ACHN (cell line): ENCODE measurements at regions not wholly inside any gene's neighbourhood (a gene's known extent, or its start where the extent isn't known, plus 50 kb on each side); places are given as distances from the start of the nearest gene placed in this dataset.

Source experiments
- DNase-seq: peaks from one replicate; pipeline ENCODE4 v3.0.0-alpha.2; 2015
- in situ Hi-C: cut with HindIII; loops from 2 replicates; pipeline ENCODE4 v1.10.0; 2017; ENCODE audit warnings: low sequenced_read_pairs, low pct_ligation_motif_present, low pct_unique_long_range_greater_than_20kb

- in situ Hi-C loops = loop anchor here (25.0 kb wide), 1 partner anchor 109 kb away; no protein-coding TSS in a partner anchor
- DNase-seq = no peak
These were observed 428.3 kb downstream of the TNS3 start for GRCh38 chr7:47153576-47153975.

DNA sequence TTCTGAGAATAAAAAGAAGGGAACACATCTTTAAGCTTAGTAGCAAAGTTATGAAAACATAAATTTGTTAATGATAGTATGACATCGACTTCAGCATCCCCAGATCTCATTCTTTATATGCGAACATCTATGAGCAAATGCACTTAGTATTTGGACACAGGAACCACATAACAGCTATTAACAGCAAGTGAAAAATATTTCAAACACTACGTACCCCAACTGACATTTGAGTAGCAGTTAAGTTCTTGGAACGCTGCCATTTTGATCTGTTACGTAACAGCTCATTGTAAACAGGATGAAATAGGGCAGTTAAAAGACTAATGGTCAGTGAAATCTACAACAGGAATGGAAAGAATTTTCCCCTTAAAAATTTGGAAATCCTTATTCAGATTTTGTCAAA, 428.9 kb downstream of the TNS3 start:
- in situ Hi-C loops = loop anchor here (25.0 kb wide), 1 partner anchor 109 kb away; no protein-coding TSS in a partner anchor
- DNase-seq = peak; percentile 75

DNA sequence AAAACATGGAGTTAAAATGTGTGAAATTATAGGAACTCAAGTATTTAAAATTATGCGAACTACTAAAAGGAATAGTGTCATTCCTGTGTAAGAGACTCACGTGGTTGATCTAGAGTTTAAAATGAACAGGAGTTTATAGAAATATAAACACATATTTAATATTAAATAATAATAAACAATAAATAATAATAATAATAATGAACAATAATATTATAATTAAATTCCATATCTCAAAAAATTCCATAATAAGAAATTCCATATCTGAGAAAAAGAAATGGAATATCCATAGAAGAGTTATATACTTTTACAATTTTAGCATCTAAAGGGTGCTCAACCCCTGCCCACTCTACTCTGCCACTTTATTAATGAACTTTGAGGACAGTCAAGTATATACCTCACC, 429.6 kb downstream of the TNS3 start:
- DNase-seq = no peak
- in situ Hi-C loops = loop anchor here (25.0 kb wide), 1 partner anchor 110 kb away; no protein-coding TSS in a partner anchor

- in situ Hi-C loops = loop anchor here (25.0 kb wide), 1 partner anchor 112 kb away; no protein-coding TSS in a partner anchor
- no peak for DNase-seq
These were observed 431.2 kb downstream of the TNS3 start for GRCh38 chr7:47150497-47151260.

GRCh38 chr7:47149971-47150370, 431.9 kb downstream of the TNS3 start:
- in situ Hi-C loops = loop anchor here (25.0 kb wide), 1 partner anchor 112 kb away; no protein-coding TSS in a partner anchor
- DNase-seq = no peak

DNA sequence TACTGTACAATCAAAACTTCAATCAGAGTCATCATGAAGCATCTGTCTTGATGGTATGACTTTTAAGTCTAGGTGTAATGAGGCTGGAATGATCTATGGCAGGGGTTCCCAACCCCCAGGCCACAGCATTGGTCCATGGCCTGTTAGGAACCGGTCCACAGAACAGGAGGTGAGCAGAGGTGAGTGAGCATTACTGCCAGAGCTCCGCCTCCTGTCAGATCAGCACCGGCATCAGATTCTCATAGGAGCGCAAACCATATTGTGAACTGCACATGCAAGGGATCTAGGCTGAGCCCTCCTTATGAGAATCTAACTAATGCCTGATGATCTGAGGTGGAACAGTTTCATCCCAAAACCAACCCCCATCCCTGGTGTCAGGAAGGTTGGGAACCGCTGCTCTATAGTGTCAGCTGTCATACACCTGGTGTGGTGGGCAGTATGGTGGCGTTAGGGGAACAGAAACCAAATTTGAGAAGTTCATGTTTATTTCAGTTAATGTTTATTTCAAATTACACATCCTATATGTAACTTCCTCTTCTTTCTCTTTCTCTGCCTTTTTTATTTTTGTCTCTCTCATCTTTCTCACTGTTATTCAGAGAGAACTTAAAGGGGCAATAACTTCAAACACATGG, 432.6 kb downstream of the TNS3 start:
- in situ Hi-C loops = no loop called here
- no peak for DNase-seq

- in situ Hi-C loops = no loop called here
- no peak for DNase-seq
These were observed 433.2 kb downstream of the TNS3 start for GRCh38 chr7:47148536-47149207.

DNA sequence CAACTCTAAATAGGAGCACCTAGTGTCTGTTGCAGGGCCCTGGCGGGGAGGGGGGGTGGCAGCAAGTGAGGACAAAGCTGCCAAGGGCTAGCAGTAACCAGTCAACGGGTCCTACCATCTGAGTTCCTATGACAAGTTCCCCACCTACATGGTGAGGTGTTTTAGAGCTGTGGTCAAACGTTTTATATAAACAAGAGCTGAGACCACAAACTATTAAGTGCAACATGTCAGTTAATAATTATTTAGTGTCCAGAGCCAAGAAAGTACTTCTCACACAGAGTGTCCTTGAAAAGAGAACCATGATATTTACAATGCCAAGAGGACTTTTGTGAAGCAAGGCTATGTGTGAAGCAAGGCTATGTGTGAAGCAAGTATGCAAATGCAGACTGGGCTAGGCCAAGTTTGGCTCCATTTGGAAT, 434.7 kb downstream of the TNS3 start:
- in situ Hi-C loops = no loop called here
- DNase-seq = peak; percentile 60

- in situ Hi-C loops = no loop called here
- no peak for DNase-seq
These were observed 435.9 kb downstream of the TNS3 start for GRCh38 chr7:47145982-47146381.

DNA sequence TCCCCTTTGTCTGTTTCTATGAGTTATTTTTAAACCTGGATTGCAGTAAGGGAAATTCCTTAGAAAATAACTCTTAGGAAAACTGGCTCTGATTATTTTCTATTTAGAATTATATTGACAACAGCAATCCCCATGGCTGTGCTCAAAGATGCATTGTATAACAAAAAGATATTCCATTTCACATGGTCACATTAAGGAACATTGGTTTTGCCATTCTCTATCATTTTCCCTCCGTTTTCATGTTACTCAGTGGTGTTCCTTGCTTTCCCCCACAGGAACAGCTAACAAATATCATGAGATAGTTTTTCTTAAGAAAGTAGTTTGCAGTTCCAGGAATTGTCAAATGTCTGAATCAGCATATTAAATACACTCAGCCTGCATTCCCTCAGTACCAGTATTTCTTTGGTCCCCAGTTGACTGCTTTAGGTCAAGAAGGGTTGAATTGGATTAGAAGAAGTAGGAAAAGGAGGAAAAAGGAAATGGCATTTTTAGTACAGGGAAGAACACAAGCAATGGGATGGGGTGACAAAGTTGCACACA, 436.7 kb downstream of the TNS3 start:
- in situ Hi-C loops = no loop called here
- no peak for DNase-seq

- in situ Hi-C loops = no loop called here
- DNase-seq = no peak
These were observed 438.6 kb downstream of the TNS3 start for GRCh38 chr7:47143339-47143738.

DNA sequence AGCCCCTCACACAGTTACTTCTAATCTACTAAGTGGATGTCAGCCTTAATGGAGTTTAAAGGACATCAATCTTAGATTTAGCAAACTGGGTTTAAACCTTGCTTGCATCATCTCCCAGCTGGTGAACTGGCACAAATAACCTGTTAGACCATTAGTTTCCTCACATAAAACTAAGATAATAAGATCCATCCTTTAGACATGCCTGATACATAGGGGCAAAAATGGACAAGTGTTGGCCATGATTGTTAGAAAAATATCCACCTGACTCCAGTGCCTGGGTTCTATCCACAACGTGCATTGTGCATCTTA, 439.1 kb downstream of the TNS3 start:
- DNase-seq = no peak
- in situ Hi-C loops = no loop called here

GRCh38 chr7:47142169-47142866, 439.6 kb downstream of the TNS3 start:
- in situ Hi-C loops = no loop called here
- no peak for DNase-seq

GRCh38 chr7:47132471-47132870, 449.4 kb downstream of the TNS3 start:
- in situ Hi-C loops = no loop called here
- DNase-seq = no peak

GRCh38 chr7:47128700-47129099, 453.2 kb downstream of the TNS3 start:
- no peak for DNase-seq
- in situ Hi-C loops = no loop called here

GRCh38 chr7:47125529-47125928, 456.4 kb downstream of the TNS3 start:
- DNase-seq = no peak
- in situ Hi-C loops = no loop called here

GRCh38 chr7:47119261-47119865, 462.5 kb downstream of the TNS3 start:
- DNase-seq = no peak
- in situ Hi-C loops = no loop called here

GRCh38 chr7:47104206-47104549, 477.7 kb downstream of the TNS3 start:
- no peak for DNase-seq
- in situ Hi-C loops = no loop called here
